ENCODE measurements at regions not wholly inside any gene's neighbourhood (a gene's known extent, or its start where the extent isn't known, plus 50 kb on each side); places are given as distances from the start of the nearest gene placed in this dataset.
A peak's percentile ranks its signal among the peaks of the same experiment; 100 is the strongest.

- DNase-seq = no peak
- Histone ChIP-seq H3K36me3 (ENCODE audit: control insufficient read depth in 2 of 3, insufficient read depth in 3 of 3, low read length in 3 of 3) (no peaks in the 10 kb centered on the region), H3K9me3 (ENCODE audit: control insufficient read depth in 2 of 3, insufficient read depth in 1 of 3, low read length in 3 of 3) (peaks cover 0 to 3% (median 0%) of the 10 kb centered on the region in 3 donors)
These were observed 129.3 kb upstream of the B3GAT1 start for GRCh38 chr11:134541355-134541754.

DNA sequence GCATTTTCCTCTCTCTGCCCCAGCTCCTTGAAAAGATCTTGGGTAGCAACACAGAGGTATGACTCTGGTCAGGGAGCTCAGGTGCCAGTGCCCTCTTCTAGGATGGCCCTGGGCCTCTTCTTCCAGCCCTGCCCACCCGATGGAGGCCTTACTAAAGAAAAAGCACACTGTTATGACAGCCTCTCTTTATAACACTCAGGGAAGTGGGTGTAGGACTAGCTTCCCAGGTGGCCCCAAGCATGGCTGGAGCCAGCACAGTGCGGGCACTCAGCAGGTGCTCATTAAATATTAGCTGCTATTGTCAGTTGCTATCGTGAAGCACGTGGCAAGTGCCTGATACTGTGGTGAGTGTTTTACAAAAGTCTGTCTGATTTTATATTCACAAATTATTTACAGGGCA, 127.2 kb upstream of the B3GAT1 start:
- intact Hi-C loops (cut with DNase I) = no loop called here
- Histone ChIP-seq H3K9ac (ENCODE audit: low read length in 3 of 3) (no peak overlapping the region), H3K36me3 (ENCODE audit: control insufficient read depth in 2 of 3, insufficient read depth in 3 of 3, low read length in 3 of 3) (no peaks in the 10 kb centered on the region), H3K4me1 (ENCODE audit: control insufficient read depth in 2 of 3, insufficient read depth in 2 of 3, low read depth in 1 of 3, low read length in 3 of 3) (no peaks in the 10 kb centered on the region), H3K9me3 (ENCODE audit: control insufficient read depth in 2 of 3, insufficient read depth in 1 of 3, low read length in 3 of 3) (peaks cover 0 to 3% (median 0%) of the 10 kb centered on the region in 3 donors), H3K27me3 (ENCODE audit: control insufficient read depth, insufficient read depth, low read length) (no peaks in the 10 kb centered on the region), H3K4me3 (ENCODE audit: low read length in 3 of 3) (no peak overlapping the region), H3K27ac (ENCODE audit: low read depth in 2 of 2, low read length in 2 of 2) (no peak overlapping the region)
- TF ChIP-seq, protein P1, sequence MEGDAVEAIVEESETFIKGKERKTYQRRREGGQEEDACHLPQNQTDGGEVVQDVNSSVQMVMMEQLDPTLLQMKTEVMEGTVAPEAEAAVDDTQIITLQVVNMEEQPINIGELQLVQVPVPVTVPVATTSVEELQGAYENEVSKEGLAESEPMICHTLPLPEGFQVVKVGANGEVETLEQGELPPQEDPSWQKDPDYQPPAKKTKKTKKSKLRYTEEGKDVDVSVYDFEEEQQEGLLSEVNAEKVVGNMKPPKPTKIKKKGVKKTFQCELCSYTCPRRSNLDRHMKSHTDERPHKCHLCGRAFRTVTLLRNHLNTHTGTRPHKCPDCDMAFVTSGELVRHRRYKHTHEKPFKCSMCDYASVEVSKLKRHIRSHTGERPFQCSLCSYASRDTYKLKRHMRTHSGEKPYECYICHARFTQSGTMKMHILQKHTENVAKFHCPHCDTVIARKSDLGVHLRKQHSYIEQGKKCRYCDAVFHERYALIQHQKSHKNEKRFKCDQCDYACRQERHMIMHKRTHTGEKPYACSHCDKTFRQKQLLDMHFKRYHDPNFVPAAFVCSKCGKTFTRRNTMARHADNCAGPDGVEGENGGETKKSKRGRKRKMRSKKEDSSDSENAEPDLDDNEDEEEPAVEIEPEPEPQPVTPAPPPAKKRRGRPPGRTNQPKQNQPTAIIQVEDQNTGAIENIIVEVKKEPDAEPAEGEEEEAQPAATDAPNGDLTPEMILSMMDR (IDR thresholded peaks at IDR 0.05; ENCODE audit: borderline replicate concordance, extremely low read depth, insufficient read depth) = no peak
- peak in 2 of 5 donors; percentile 13 to 17 for DNase-seq
- FAIRE-seq = no peak

More at GRCh38 chr11:134541355-134541754, 129.3 kb upstream of the B3GAT1 start:
- no peak for FAIRE-seq
- intact Hi-C loops (cut with DNase I) = no loop called here
- no peak overlapping the region for H3K4me3 ChIP-seq (ENCODE audit: low read length in 3 of 3)
- H3K27ac ChIP-seq (ENCODE audit: low read depth in 2 of 2, low read length in 2 of 2) = no peak overlapping the region
- H3K4me1 ChIP-seq (ENCODE audit: control insufficient read depth in 2 of 3, insufficient read depth in 2 of 3, low read depth in 1 of 3, low read length in 3 of 3) = no peaks in the 10 kb centered on the region
- no peaks in the 10 kb centered on the region for H3K27me3 ChIP-seq (ENCODE audit: control insufficient read depth, insufficient read depth, low read length)
- TF ChIP-seq, protein P1 (IDR thresholded peaks at IDR 0.05; ENCODE audit: borderline replicate concordance, extremely low read depth, insufficient read depth) = no peak
- no peak overlapping the region for H3K9ac ChIP-seq (ENCODE audit: low read length in 3 of 3)

GRCh38 chr11:134538742-134539141, 126.7 kb upstream of the B3GAT1 start:
- Histone ChIP-seq H3K36me3 (ENCODE audit: control insufficient read depth in 2 of 3, insufficient read depth in 3 of 3, low read length in 3 of 3) (no peaks in the 10 kb centered on the region), H3K4me3 (ENCODE audit: low read length in 3 of 3) (no peak overlapping the region), H3K27ac (ENCODE audit: low read depth in 2 of 2, low read length in 2 of 2) (no peak overlapping the region), H3K4me1 (ENCODE audit: control insufficient read depth in 2 of 3, insufficient read depth in 2 of 3, low read depth in 1 of 3, low read length in 3 of 3) (no peaks in the 10 kb centered on the region), H3K9me3 (ENCODE audit: control insufficient read depth in 2 of 3, insufficient read depth in 1 of 3, low read length in 3 of 3) (peaks cover 0 to 3% (median 0%) of the 10 kb centered on the region in 3 donors), H3K27me3 (ENCODE audit: control insufficient read depth, insufficient read depth, low read length) (no peaks in the 10 kb centered on the region), H3K9ac (ENCODE audit: low read length in 3 of 3) (no peak overlapping the region)
- peak in 1 of 5 donors; percentile 22 for DNase-seq
- intact Hi-C loops (cut with DNase I) = no loop called here
- TF ChIP-seq, protein P1 (IDR thresholded peaks at IDR 0.05; ENCODE audit: borderline replicate concordance, extremely low read depth, insufficient read depth) = no peak
- FAIRE-seq = no peak

DNA sequence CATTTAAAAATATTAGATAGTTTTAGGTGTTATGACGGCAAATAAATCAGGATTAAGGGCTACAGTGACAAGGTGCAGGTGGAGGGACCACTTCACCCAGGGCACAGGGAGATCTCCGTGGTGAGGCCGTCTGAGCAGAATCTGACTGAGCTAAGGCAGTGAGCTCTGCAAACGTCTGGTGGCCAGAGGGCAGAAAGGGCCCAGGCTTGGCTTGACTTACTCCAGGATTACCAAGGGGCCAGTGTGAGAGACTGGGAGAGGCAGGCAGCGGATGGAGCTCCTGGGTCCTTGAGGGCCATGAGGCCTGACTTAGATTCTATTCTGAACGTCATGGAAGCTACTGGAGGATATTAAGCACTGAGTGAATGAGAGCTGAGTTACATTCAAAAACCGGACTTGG, 125.9 kb upstream of the B3GAT1 start:
- H3K27ac ChIP-seq (ENCODE audit: low read depth in 2 of 2, low read length in 2 of 2) = no peak overlapping the region
- no peaks in the 10 kb centered on the region for H3K36me3 ChIP-seq (ENCODE audit: control insufficient read depth in 2 of 3, insufficient read depth in 3 of 3, low read length in 3 of 3)
- H3K9ac ChIP-seq (ENCODE audit: low read length in 3 of 3) = no peak overlapping the region
- H3K4me1 ChIP-seq (ENCODE audit: control insufficient read depth in 2 of 3, insufficient read depth in 2 of 3, low read depth in 1 of 3, low read length in 3 of 3) = no peaks in the 10 kb centered on the region
- intact Hi-C loops (cut with DNase I) = no loop called here
- FAIRE-seq (no peak), DNase-seq (peak in 2 of 5 donors; percentile 15 to 31)
- H3K27me3 ChIP-seq (ENCODE audit: control insufficient read depth, insufficient read depth, low read length) = no peaks in the 10 kb centered on the region
- TF ChIP-seq, protein P1 (IDR thresholded peaks at IDR 0.05; ENCODE audit: borderline replicate concordance, extremely low read depth, insufficient read depth) = no peak
- no peak overlapping the region for H3K4me3 ChIP-seq (ENCODE audit: low read length in 3 of 3)
- peaks cover 0 to 3% (median 0%) of the 10 kb centered on the region in 3 donors for H3K9me3 ChIP-seq (ENCODE audit: control insufficient read depth in 2 of 3, insufficient read depth in 1 of 3, low read length in 3 of 3)
